Activated effector memory CD4-positive, alpha-beta T cell treated with Interleukin-2 at 50 U/mL for 16 hours (primary cell): ENCODE measurements at regions not wholly inside any gene's neighbourhood (a gene's known extent, or its start where the extent isn't known, plus 50 kb on each side); places are given as distances from the start of the nearest gene placed in this dataset.

ENCODE experiments used
- DNase-seq: peaks from one replicate; pipeline ENCODE4 v3.0.0-alpha.2; 2020

- no peak for DNase-seq
These were observed 52.5 kb upstream of the ID2 start for GRCh38 chr2:8629402-8629801.

DNA sequence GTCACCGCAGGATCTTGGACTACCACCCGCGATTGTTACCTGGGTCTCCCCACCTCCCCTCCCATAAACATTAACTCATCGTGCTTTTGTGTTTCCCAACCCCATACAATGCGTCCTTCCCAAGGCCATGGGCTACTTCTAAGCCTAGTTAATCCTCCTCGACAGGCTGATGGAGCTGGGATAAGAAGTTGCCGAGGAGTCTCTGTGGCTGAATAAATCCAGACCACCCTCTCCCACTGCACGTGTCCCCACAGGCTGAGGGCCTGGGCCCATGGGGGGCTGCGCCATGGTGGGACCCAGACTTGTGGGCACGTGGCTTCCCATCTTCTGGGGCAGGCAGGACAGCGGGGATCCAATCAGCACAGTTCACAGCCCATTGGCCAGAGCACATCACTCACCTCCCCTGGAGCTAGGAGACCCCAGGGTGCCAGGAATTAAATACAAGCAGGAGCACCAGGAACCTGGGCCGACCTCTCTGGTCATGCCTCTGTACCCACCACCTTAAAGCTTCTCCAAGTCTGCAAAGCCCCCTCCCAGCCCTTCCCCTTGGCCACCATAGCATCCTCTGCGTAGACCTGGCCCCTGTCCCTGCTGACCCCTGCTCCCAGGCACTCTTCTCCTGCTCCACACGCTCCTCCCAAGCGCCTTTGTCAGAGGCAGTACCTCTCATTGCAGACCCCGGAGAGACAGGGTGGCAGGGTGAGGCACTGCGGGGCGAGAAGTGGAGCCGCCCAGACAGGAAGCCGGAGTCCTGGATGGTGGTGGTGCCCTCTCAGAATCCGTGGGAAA is 51.0 kb upstream of the ID2 start:
- DNase-seq: no peak

DNA sequence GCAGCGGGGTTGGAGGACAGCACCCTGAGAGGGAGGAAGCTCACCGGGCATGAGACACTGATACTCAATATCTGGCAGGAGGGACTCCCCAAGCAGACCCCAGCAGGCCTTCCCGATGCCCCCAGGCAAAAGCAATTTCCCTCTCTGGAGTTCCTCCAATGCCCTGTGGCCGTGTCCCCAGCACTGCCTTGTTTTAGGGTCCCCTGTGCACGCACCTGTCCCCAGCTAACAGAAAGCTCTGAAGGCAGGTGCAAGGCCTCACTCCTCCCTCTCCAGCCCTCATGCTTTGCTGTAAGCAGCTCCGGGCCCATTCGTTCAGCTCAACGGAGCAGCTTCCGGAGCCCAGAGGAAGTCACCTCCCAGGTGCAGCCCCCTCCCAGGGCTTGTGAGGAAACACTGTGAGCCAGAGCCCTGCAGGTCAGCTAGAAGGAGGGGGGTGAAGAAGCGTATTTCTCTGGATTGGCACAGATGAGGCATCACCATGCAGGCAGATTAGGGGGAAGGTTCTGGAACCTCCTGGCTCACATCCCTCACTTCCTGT is 50.3 kb upstream of the ID2 start:
- DNase-seq: no peak
